HG03135 (cell line): ENCODE measurements at regions not wholly inside any gene's neighbourhood (a gene's known extent, or its start where the extent isn't known, plus 50 kb on each side); places are given as distances from the start of the nearest gene placed in this dataset.
"Not testable (repeated sequence)": the region's sequence is repeated elsewhere in the genome, so short reads cannot be mapped to it uniquely, and the experiment has no call there.

Source experiments
- ATAC-seq: cut with Tn5 transposase; IDR thresholded peaks from one replicate; pipeline ENCODE4 v1.9.1; 2021; ENCODE audit warnings: mild to moderate bottlenecking, moderate library complexity; ENCODE audit not compliant: unreplicated experiment

DNA sequence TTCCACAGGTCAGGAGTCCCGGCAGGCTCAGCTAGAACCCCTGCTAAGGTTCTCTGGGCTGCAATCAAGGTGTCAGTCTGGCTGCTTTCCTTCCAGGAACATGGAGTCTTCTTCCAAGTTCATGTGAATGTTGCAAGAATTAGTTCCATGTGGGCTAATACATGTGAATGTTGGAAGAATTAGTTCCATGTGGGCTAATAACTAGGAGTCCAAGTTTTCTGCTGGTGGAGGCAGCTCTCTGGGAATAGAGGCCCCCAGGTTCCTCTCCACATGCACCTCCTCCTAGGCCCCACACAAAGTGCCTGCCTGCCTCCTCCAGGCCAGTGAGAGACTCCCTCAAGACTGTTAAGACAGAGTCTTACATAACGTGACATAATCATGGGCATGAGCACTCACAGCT lies 140.8 kb upstream of the SLC35G4 start:
- no peak for ATAC-seq

DNA sequence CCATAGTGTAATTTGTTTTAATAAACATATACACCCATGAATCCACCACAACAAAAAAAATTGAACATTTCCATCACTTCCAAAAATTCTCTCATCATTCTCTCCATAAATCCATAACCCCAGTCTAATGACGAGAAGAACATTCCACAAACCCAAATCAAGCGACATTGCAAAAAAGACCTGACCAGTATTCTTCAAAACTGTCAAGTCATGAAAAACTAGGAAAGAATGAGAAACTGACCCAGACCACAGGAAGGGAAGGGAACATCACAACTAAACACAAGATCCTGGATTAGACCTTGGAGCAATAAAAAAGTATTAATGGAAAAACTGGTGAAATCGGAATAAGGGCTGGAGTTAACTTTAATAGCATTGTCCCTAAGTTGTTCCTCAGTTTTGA lies 141.3 kb upstream of the SLC35G4 start:
- ATAC-seq = no peak

DNA sequence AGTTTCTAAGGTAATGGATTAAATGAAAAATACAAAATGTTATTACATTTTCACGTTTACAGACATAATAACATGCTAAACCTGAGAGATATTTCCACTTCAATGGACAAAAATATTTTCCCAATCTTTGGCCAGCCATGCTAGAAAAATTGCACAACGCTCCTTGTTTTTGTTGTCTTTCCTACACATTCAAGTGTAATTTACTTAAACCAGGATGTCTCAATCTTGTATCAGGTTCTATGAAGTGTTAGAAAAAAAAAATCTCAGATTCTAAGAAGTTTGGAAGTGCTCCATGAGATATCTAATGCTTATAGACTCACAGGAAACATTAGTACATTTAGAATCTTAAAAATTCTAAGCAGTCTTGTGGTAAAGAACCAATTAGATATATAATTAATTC lies 141.8 kb upstream of the SLC35G4 start:
- no peak for ATAC-seq

DNA sequence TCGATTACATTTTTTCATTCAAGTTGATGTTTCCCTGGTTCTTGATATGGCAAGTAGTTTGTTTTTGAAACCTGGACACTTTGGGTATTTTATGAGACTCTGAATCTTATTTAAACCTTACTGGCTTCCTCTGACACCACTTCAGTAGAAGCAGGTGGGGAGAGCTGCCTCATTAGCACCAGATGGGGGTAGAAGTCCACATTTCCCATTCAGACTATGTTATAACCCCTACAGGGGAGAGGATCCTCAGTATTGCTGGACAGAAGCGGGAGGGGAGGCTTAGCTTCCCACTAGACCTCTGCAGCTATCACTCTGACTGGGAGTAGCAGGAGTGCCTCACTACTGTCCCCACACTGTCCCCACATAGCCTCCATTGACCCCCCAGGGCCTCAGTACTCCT lies 145.3 kb upstream of the SLC35G4 start:
- no peak for ATAC-seq

DNA sequence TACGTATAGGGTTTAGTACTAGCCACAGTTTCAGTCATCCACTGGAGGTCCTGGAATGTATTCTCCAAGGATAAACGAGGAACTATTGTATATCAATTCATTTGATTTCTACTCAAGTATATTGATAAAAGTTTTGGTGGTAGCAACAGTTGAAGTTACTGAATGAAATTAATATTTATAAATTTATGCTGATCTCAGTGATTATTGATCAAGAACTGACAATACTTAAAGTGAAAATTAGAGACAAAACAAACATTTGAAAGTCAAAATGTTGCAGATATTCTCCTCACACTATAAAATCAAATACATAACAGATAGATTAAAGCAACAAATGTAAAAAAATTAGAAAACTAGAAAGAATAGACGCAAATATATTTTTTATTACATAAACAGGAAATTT lies 150.9 kb upstream of the SLC35G4 start:
- no peak for ATAC-seq

- ATAC-seq = not testable (repeated sequence)
Observed at GRCh38 chr18:11457853-11458252, 151.5 kb upstream of the SLC35G4 start.

- no peak for ATAC-seq
Observed at GRCh38 chr18:11454040-11454439, 155.4 kb upstream of the SLC35G4 start.

DNA sequence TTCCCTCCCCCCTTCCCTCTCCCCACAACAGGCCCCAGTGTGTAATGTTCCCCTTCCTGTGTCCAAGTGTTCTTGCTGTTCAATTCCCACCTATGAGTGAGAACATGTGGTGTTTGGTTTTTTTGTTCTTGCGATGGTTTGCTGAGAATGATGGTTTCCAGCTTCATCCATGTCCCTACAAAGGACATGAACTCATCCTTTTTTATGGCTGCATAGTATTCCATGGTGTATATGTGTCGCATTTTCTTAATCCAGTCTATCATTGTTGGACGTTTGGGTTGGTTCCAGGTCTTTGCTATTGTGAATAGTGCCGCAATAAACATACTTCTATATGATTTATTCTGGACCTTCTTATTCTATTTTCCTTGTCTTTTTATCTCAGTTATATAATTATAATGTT lies 165.2 kb upstream of the SLC35G4 start:
- not testable (repeated sequence) for ATAC-seq

DNA sequence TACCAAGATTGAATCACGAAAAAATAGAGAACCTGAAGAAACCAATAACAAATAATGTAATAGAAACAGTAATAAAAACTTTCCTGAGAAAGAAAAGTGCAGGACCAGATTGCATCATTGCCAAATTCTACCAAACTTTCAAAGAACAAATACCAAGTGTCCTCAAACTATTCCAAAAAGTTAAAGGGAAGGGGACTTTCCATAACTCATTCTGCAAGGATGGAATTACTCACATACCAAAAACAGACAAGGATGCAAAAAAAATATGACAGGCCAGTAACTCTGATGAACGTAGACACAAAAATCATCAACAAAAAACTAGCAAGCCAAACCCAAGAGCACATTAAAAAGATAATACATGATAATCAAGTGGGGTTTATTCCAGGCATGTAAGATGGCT lies 172.3 kb upstream of the SLC35G4 start:
- no peak for ATAC-seq

GRCh38 chr18:11432360-11432811 lies 177.0 kb upstream of the SLC35G4 start:
- no peak for ATAC-seq

- no peak for ATAC-seq
Observed at GRCh38 chr18:11429876-11430275, 179.5 kb upstream of the SLC35G4 start.

DNA sequence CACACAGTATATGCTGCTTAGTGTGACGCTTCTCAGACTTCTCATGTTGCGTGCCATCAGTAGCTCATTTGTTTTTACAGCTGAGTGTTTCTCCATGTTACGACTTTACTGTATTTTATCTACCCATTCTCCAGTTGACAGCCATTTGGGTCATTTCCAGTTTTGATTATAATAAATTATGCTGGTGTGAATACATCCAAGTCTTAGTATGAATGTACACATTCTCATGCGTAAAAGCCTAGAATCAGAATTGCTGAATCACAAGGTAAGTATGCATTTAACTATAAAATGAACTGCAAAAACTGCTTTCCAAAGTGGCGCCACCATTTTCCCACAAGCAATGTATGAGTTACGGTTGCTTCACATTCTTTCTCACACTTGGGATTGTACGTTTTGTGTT lies 184.2 kb upstream of the SLC35G4 start:
- ATAC-seq = no peak

DNA sequence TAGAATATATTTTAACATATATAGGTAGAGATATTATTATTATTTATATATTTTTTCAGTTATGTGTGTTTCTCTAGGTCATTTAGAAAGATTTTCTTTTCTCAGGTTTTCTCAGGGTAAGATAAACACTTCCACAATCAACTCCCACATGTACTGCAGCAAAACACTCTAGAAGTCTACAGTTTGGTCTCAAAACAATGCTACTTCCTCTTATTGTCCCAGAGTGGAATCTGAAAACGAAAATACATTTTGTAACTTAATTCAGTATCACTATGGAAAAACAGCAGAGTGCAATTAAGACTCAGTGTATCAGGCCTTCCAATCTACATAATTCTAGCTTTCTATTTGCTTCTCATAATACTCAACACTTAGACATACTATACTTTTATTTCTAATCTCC lies 190.1 kb upstream of the SLC35G4 start:
- ATAC-seq = no peak

- ATAC-seq = no peak
Observed at GRCh38 chr18:11412811-11413210, 196.6 kb upstream of the SLC35G4 start.

DNA sequence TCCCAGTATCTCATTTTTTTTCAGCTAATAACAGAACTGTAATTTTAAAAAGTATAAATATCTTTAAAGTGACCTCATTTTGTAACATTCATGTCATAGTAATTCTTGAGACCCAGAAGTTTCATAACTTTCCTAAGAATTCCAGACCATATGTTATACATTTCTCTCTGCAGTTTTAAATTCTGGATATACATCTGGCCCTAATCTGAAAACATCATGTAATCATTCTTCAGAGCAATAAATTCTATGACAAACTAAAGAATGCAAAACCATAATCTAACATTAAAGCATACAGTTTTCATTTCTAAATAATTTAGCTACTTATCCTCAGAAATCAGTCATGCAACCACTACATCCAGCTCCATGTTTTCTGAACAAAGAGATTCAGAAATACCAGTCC lies 198.3 kb upstream of the SLC35G4 start:
- no peak for ATAC-seq

DNA sequence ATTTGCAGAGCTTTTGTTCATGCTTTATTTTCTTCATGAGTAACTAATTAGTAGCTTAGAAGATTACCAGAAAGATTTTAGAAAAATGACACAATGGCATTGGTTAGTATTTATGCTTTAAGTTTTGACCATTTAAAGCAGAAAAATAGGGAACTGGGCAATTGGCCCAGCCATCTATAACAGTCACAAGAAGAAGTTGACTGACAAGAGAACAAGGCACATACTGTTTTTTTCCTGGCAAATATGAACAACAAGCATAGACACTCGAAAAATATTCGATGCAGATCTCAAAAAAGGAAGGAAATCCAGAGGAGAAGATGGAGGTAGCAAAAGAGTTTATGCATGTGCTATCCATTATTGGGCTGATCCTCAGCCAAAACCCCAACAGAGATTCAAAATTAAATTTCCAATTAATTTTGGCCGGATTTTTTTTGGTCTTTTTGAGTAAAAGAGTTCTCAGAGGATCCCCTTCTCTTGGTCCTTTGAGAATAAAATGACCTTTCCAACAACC lies 200.8 kb upstream of the SLC35G4 start:
- no peak for ATAC-seq

DNA sequence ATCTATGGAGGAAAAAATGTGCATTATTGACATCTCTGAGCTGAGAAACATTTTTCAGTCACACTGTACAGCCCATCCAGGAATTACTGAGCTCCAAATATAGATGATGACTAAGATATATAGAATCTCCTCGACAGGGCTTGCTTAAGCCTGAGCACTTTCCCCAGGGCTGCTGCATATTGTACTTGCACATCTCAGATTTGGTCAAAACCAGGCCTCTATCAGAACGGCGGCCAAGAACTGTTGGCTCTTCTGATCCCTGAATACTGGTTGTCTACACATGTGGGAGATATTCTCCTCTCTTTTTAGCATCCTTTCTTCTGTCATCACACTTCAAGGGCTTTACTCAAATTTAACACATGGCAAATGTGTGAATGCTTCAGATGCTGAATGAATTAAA lies 201.5 kb upstream of the SLC35G4 start:
- no peak for ATAC-seq

GRCh38 chr18:11405804-11406203 lies 203.6 kb upstream of the SLC35G4 start:
- no peak for ATAC-seq

GRCh38 chr18:11400703-11401102 lies 208.7 kb upstream of the SLC35G4 start:
- no peak for ATAC-seq

DNA sequence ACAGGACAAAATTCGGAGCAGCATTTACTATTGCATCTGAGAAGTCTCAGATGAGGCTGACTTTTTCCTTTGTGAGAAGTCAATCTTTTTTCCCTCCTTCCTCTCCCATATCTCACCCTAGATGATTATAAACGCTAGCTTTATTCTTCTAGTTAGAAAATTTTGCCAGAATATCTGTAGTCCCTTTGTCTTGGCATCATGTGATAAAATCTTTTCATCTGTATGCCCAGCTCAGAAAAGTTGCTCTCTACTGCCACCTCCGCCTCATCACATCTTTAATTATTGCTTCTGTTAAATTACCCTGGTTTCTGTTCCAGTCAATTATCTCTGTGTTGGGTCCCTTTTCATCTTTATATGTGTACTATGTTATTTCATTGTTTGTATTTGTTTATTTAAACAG lies 210.8 kb upstream of the SLC35G4 start:
- ATAC-seq = no peak

- ATAC-seq = no peak
Observed at GRCh38 chr18:11392980-11393885, 216.2 kb upstream of the SLC35G4 start.

DNA sequence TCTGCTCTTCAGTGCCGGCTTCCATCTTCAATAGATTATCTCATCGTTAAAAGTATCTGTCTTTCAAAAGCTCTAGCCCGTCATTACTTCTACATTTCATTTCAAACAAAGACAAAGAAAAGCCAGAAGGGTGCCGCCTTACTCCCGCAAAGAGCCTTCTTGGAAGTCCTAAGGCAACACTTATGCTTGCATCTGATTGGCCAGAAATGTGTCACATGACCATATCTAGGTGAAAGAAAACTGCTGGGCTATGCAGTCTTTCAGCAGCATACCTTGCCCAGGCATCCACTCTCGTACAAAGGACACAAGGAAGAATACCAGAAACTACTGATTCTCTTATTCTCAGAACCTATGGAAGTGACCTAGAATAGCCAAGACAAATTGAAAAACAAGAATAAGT lies 217.1 kb upstream of the SLC35G4 start:
- no peak for ATAC-seq

- ATAC-seq = no peak
Observed at GRCh38 chr18:11391661-11392060, 217.7 kb upstream of the SLC35G4 start.
